Body of pancreas (tissue), 4 donors: ENCODE measurements at regions not wholly inside any gene's neighbourhood (a gene's known extent, or its start where the extent isn't known, plus 50 kb on each side); places are given as distances from the start of the nearest gene placed in this dataset.

Experiments used
- ATAC-seq: fragments of 150-250 bp; one replicate; pipeline ENCODE4 v1.9.1; 2016
- DNase-seq, 4 donors: peaks; one replicate each; pipeline ENCODE4 v3.0.0-alpha.2; 2019
- H3K27ac ChIP-seq, 4 donors: fragments of 200-600 bp; sonication (generic); 1 replicate in 3 of 4; 2 replicates in 1 of 4; pipeline versions ENCODE4 v1.5.1 to v1.6.1; 2016 to 2019; ENCODE audit warnings: mild to moderate bottlenecking in 1 of 4, mixed read lengths in 1 of 4, moderate library complexity in 1 of 4
- H3K27me3 ChIP-seq, 2 donors: fragments of 200-600 bp; sonication (generic); one replicate each; pipeline ENCODE4 v1.6.0; 2016; ENCODE audit warnings: mild to moderate bottlenecking in 1 of 2
- H3K36me3 ChIP-seq, 2 donors: fragments of 200-600 bp; sonication (generic); replicated peaks in 1 of 2; 2 replicates each; pipeline ENCODE4 v1.5.1; 2016; ENCODE audit warnings: low read depth in 2 of 2; ENCODE audit not compliant: insufficient read depth in 1 of 2
- H3K4me1 ChIP-seq: fragments of 200-600 bp; sonication (generic); one replicate; pipeline ENCODE4 v1.6.0; 2016
- H3K4me3 ChIP-seq, 2 donors: fragments of 200-600 bp; sonication (generic); 1 replicate in 1 of 2; 2 replicates in 1 of 2; pipeline ENCODE4 v1.5.1; 2016 to 2019
- H3K9me3 ChIP-seq, 3 donors: fragments of 200-600 bp; sonication (generic); 1 replicate in 2 of 3; 2 replicates in 1 of 3; pipeline ENCODE4 v1.5.1; 2016
- CTCF ChIP-seq, 7 experiments: fragments of 450-650 bp in 4 of 7; fragments of 200-600 bp in 3 of 7; sonication (generic) in 3 of 7; IDR thresholded peaks; one replicate each; pipeline ENCODE4 v1.5.1; 2016 to 2019; ENCODE audit warnings: antibody characterized with exemption in 7 of 7
- POLR2A ChIP-seq, 3 donors: fragments of 450-650 bp; IDR thresholded peaks; one replicate each; pipeline ENCODE4 v1.6.1; 2016; ENCODE audit warnings: antibody characterized with exemption in 3 of 3, mild to moderate bottlenecking in 2 of 3
- WGBS, 2 donors: methylation state at CpG; one replicate each; pipeline ENCODE4 v1.1.5; 2017; 5-methylcytosine and 5-hydroxymethylcytosine counted together
- intact Hi-C: fragments of 100-400 bp; cut with DNase I; formaldehyde crosslinking; loops from one replicate; pipeline ENCODE4 v1.15.1; 2023

DNA sequence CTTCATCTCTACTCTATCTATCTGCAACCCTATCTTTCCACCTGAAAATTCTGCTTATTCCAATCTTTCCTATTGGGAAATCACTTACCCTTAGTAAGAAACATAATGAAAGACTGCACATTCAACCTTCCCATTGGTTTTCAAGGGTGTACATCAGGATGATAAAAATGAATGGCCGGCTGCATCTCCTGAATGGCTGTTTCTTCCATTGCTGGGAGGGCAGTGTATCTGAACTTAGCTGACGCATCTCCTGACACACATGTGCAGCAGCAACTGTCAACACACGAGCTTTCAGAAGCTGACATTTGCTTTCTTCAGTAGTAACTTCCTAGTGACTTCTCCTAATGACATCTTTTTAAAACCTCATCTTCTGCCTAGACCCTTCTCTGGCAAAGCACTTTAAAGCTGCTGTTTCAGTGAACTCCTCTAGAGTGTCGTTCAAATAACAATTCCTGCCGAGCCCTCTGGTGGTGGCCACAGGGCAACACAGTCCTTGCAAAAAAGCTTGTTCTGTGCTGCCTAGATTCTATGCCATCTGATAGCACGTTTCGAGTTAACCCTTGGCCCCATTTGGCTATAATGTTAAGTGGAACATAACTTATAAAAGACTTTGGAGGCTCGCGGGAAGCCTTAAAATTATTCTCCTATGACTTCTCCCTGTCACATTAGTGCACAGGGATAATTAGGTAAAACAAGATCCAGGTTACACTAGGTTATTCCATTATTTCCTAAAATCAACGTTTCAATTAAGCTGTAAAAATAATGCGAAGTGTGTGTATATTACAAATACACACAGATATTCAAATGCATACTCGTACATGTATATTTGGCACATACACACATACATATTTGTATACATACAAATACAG, 2340.7 kb downstream of the PCDH7 start:
- Histone ChIP-seq H3K4me3 (no peak overlapping the region), H3K9me3 (no peaks in the 10 kb centered on the region), H3K27me3 (no peaks in the 10 kb centered on the region), H3K36me3 (no peaks in the 10 kb centered on the region), H3K27ac (no peak overlapping the region), H3K4me1 (no peaks in the 10 kb centered on the region)
- DNase-seq: peak; percentile 12 to 38 (median 18)
- intact Hi-C loops: no loop called here
- WGBS, 2 donors: 32 to 35% methylated on average over 12 of the region's 12 CpGs
- TF ChIP-seq POLR2A (IDR thresholded peaks at IDR 0.05): no peak
- peak; percentile 11 to 64 (median 59) for TF ChIP-seq CTCF (IDR thresholded peaks at IDR 0.05)
- ATAC-seq: peak; percentile 74

DNA sequence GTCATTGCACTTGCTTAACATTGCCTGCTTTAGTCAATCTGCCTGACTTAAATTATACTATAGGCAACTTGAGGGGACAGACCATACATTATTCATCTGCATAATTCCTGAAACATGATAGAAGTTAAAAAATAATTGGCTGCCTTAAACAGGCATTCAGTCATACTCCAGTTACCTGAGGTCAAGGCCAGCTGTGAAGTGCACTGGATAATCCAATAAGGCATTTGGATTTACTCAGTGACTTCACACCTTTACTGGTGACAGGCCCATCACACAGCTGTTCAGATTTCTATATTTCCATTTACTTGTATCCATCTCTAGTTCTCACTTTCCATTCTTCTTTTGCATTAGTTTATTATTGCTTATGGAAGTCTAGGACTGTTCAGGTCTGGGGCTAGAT, 2341.6 kb downstream of the PCDH7 start:
- intact Hi-C loops: no loop called here
- TF ChIP-seq CTCF (IDR thresholded peaks at IDR 0.05) (no peak), POLR2A (IDR thresholded peaks at IDR 0.05) (no peak)
- H3K9me3 ChIP-seq: no peaks in the 10 kb centered on the region

GRCh38 chr4:33062155-33062806, 2342.1 kb downstream of the PCDH7 start:
- Histone ChIP-seq H3K9me3 (no peaks in the 10 kb centered on the region), H3K27me3 (no peaks in the 10 kb centered on the region), H3K4me3 (no peak overlapping the region), H3K4me1 (no peaks in the 10 kb centered on the region), H3K36me3 (no peaks in the 10 kb centered on the region), H3K27ac (no peak overlapping the region)
- intact Hi-C loops: no loop called here
- DNase-seq (no peak), ATAC-seq (no peak)
- no peak for TF ChIP-seq POLR2A (IDR thresholded peaks at IDR 0.05)
- TF ChIP-seq CTCF (IDR thresholded peaks at IDR 0.05): no peak
- 59 to 62% methylated on average over 3 of the region's 3 CpGs for WGBS, 2 donors

More for the DNA sequence above, 2341.6 kb downstream of the PCDH7 start:
- H3K27me3 ChIP-seq: no peaks in the 10 kb centered on the region
- H3K36me3 ChIP-seq: no peaks in the 10 kb centered on the region
- ATAC-seq: no peak
- H3K4me1 ChIP-seq: no peaks in the 10 kb centered on the region
- H3K4me3 ChIP-seq: no peak overlapping the region
- H3K27ac ChIP-seq: no peak overlapping the region
- no peak for DNase-seq

GRCh38 chr4:33063241-33063640, 2343.1 kb downstream of the PCDH7 start:
- no peak for TF ChIP-seq CTCF (IDR thresholded peaks at IDR 0.05)
- TF ChIP-seq POLR2A (IDR thresholded peaks at IDR 0.05): no peak
- Histone ChIP-seq H3K9me3 (no peaks in the 10 kb centered on the region), H3K36me3 (no peaks in the 10 kb centered on the region), H3K4me3 (no peak overlapping the region), H3K27me3 (no peaks in the 10 kb centered on the region), H3K27ac (no peak overlapping the region), H3K4me1 (no peaks in the 10 kb centered on the region)
- DNase-seq (no peak), ATAC-seq (no peak)
- intact Hi-C loops: no loop called here
- WGBS, 2 donors: 52 to 59% methylated on average over 2 of the region's 2 CpGs
